ENCODE measurements at regions not wholly inside any gene's neighbourhood (a gene's known extent, or its start where the extent isn't known, plus 50 kb on each side); places are given as distances from the start of the nearest gene placed in this dataset.

GRCh38 chrX:35675151-35675550, 123.0 kb upstream of the MAGEB16 start:
- Histone ChIP-seq H3K9ac (ENCODE audit: low read length) (no peak overlapping the region), H3K27ac (ENCODE audit: low read length) (no peak overlapping the region), H2AFZ (ENCODE audit: low read depth, low read length) (no peak overlapping the region), H4K20me1 (ENCODE audit: insufficient read depth, low read length) (no peaks in the 10 kb centered on the region), H3K9me3 (ENCODE audit: insufficient read depth, low read length) (no peaks in the 10 kb centered on the region), H3K4me3 (ENCODE audit: low read length) (no peak overlapping the region), H3K36me3 (replicated peaks; ENCODE audit: low read depth, low read length) (no peaks in the 10 kb centered on the region), H3K27me3 (ENCODE audit: low read depth, low read length) (no peaks in the 10 kb centered on the region), H3K4me2 (ENCODE audit: low read length) (no peak overlapping the region), H3K79me2 (ENCODE audit: low read length) (no peaks in the 10 kb centered on the region), H3K4me1 (ENCODE audit: low read length) (peaks cover under 1% of the 10 kb centered on the region)
- TF ChIP-seq, protein P1, sequence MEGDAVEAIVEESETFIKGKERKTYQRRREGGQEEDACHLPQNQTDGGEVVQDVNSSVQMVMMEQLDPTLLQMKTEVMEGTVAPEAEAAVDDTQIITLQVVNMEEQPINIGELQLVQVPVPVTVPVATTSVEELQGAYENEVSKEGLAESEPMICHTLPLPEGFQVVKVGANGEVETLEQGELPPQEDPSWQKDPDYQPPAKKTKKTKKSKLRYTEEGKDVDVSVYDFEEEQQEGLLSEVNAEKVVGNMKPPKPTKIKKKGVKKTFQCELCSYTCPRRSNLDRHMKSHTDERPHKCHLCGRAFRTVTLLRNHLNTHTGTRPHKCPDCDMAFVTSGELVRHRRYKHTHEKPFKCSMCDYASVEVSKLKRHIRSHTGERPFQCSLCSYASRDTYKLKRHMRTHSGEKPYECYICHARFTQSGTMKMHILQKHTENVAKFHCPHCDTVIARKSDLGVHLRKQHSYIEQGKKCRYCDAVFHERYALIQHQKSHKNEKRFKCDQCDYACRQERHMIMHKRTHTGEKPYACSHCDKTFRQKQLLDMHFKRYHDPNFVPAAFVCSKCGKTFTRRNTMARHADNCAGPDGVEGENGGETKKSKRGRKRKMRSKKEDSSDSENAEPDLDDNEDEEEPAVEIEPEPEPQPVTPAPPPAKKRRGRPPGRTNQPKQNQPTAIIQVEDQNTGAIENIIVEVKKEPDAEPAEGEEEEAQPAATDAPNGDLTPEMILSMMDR (IDR thresholded peaks at IDR 0.05; ENCODE audit: low read depth, low read length) = no peak
- TF ChIP-seq EZH2phosphoT487 (IDR thresholded peaks at IDR 0.05; ENCODE audit: low read depth) = no peak

GRCh38 chrX:35680940-35681346, 117.2 kb upstream of the MAGEB16 start:
- Histone ChIP-seq H4K20me1 (ENCODE audit: insufficient read depth, low read length) (no peaks in the 10 kb centered on the region), H3K9me3 (ENCODE audit: insufficient read depth, low read length) (no peaks in the 10 kb centered on the region), H3K36me3 (replicated peaks; ENCODE audit: low read depth, low read length) (no peaks in the 10 kb centered on the region), H3K9ac (ENCODE audit: low read length) (no peak overlapping the region), H3K79me2 (ENCODE audit: low read length) (no peaks in the 10 kb centered on the region), H3K27me3 (ENCODE audit: low read depth, low read length) (no peaks in the 10 kb centered on the region), H3K4me3 (ENCODE audit: low read length) (no peak overlapping the region), H2AFZ (ENCODE audit: low read depth, low read length) (no peak overlapping the region), H3K4me2 (ENCODE audit: low read length) (peak overlapping the region; percentile 8), H3K4me1 (ENCODE audit: low read length) (peaks cover 15% of the 10 kb centered on the region), H3K27ac (ENCODE audit: low read length) (no peak overlapping the region)
- TF ChIP-seq, protein P1 (IDR thresholded peaks at IDR 0.05; ENCODE audit: low read depth, low read length) = no peak
- TF ChIP-seq EZH2phosphoT487 (IDR thresholded peaks at IDR 0.05; ENCODE audit: low read depth) = no peak

- Histone ChIP-seq H3K4me1 (ENCODE audit: low read length) (peaks cover 15% of the 10 kb centered on the region), H3K4me3 (ENCODE audit: low read length) (no peak overlapping the region), H3K27ac (ENCODE audit: low read length) (no peak overlapping the region), H3K36me3 (replicated peaks; ENCODE audit: low read depth, low read length) (no peaks in the 10 kb centered on the region), H3K79me2 (ENCODE audit: low read length) (no peaks in the 10 kb centered on the region), H3K27me3 (ENCODE audit: low read depth, low read length) (no peaks in the 10 kb centered on the region), H2AFZ (ENCODE audit: low read depth, low read length) (no peak overlapping the region), H3K9ac (ENCODE audit: low read length) (no peak overlapping the region), H4K20me1 (ENCODE audit: insufficient read depth, low read length) (no peaks in the 10 kb centered on the region), H3K4me2 (ENCODE audit: low read length) (no peak overlapping the region), H3K9me3 (ENCODE audit: insufficient read depth, low read length) (no peaks in the 10 kb centered on the region)
- TF ChIP-seq, protein P1 (IDR thresholded peaks at IDR 0.05; ENCODE audit: low read depth, low read length) = no peak
- no peak for TF ChIP-seq EZH2phosphoT487 (IDR thresholded peaks at IDR 0.05; ENCODE audit: low read depth)
These were observed 115.7 kb upstream of the MAGEB16 start for GRCh38 chrX:35682476-35682875.

DNA sequence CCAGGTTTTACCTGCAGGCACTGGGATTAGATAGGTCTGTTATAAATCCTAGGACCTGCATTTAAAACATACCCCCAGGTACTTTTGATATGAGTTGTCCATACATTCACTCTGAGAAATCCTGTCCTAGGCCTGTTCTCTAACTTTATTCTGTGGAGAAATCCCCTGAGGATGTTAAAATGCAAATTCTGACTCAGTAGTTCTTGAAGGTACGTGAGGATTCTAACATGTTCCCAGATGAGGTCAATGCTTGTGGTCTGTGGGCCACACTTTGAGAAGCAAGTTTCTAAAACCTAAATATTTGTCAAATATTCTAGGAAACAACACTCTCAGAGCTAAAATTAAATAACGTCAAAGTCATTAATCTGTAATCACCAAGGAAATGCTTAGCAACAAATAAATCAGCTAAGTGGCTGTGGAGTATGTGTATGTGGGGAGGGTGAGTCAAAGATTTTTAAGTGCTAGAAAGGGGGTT, 101.3 kb upstream of the MAGEB16 start:
- Histone ChIP-seq H3K27ac (ENCODE audit: low read length) (no peak overlapping the region), H3K27me3 (ENCODE audit: low read depth, low read length) (peaks cover 5% of the 10 kb centered on the region; the same call in 1 of the 2 replicates), H3K36me3 (replicated peaks; ENCODE audit: low read depth, low read length) (no peaks in the 10 kb centered on the region), H3K79me2 (ENCODE audit: low read length) (no peaks in the 10 kb centered on the region), H4K20me1 (ENCODE audit: insufficient read depth, low read length) (no peaks in the 10 kb centered on the region), H3K4me3 (ENCODE audit: low read length) (peak overlapping the region; percentile 51), H3K9me3 (ENCODE audit: insufficient read depth, low read length) (no peaks in the 10 kb centered on the region), H2AFZ (ENCODE audit: low read depth, low read length) (no peak overlapping the region), H3K4me2 (ENCODE audit: low read length) (peak overlapping the region; percentile 69), H3K4me1 (ENCODE audit: low read length) (peaks cover 43% of the 10 kb centered on the region), H3K9ac (ENCODE audit: low read length) (no peak overlapping the region)
- TF ChIP-seq EZH2phosphoT487 (IDR thresholded peaks at IDR 0.05; ENCODE audit: low read depth) = no peak
- TF ChIP-seq, protein P1 (IDR thresholded peaks at IDR 0.05; ENCODE audit: low read depth, low read length) = no peak

Measured in OCI-LY3 (cell line).